Right lobe of liver (tissue), 4 donors: ENCODE measurements at regions not wholly inside any gene's neighbourhood (a gene's known extent, or its start where the extent isn't known, plus 50 kb on each side); places are given as distances from the start of the nearest gene placed in this dataset.

ENCODE experiments used
- CTCF ChIP-seq, 4 donors: fragments of 200-600 bp in 3 of 4; fragments of 450-650 bp in 1 of 4; IDR thresholded peaks; one replicate each; pipeline versions ENCODE4 v1.5.1 to v1.8.0; 2016 to 2022; ENCODE audit warnings: antibody characterized with exemption in 4 of 4, mild to moderate bottlenecking in 2 of 4
- POLR2A ChIP-seq: fragments of 450-650 bp; IDR thresholded peaks from one replicate; pipeline ENCODE4 v1.6.1; 2017; ENCODE audit warnings: antibody characterized with exemption, mild to moderate bottlenecking
- donor health status: DM: no; HTN: no; CAD: no.
- donor health status: DM: no; HTN: no; CAD: no.
- donor health status: DM: no; HTN: yes; CAD: no.

GRCh38 chr1:199463521-199464127 is 563.9 kb upstream of the NR5A2 start:
- TF ChIP-seq CTCF (IDR thresholded peaks at IDR 0.05) (peak; percentile 55 to 67 (median 65)), POLR2A (no peak)
